B cell (primary cell): ENCODE measurements at regions not wholly inside any gene's neighbourhood (a gene's known extent, or its start where the extent isn't known, plus 50 kb on each side); places are given as distances from the start of the nearest gene placed in this dataset.

Experiments used
- ATAC-seq: fragments of 200-7000 bp; cut with Tn5 transposase; one replicate; pipeline ENCODE4 v1.10.0; 2021; ENCODE audit warnings: low read depth, mild to moderate bottlenecking, moderate number of reproducible peaks, moderate library complexity
- CTCF ChIA-PET: fragments of 350-600 bp; sonication (Branson Sonifier 250); formaldehyde crosslinking; loops from one replicate; lab custom pipeline; 2021; ENCODE audit warnings: antibody characterized with exemption, inconsistent platforms; lab: Charles Lee
- POLR2A ChIA-PET: fragments of 350-600 bp; sonication (Branson Sonifier 250); formaldehyde crosslinking; loops from one replicate; lab custom pipeline; 2021; ENCODE audit warnings: antibody characterized with exemption; lab: Charles Lee
- DNase-seq: peaks from one replicate; pipeline ENCODE4 v3.0.0; 2013
- H2AFZ ChIP-seq: 2 replicates; pipeline ENCODE4 v1.6.1; 2012; ENCODE audit warnings: mild to moderate bottlenecking, low read depth, low read length; ENCODE audit not compliant: insufficient read depth, poor library complexity, severe bottlenecking
- H3K27ac ChIP-seq, 2 donors: 1 replicate in 1 of 2; 2 replicates in 1 of 2; pipeline ENCODE4 v1.5.1; 2012 to 2013; ENCODE audit warnings: low read length in 2 of 2, mild to moderate bottlenecking in 2 of 2, moderate library complexity in 1 of 2
- H3K27me3 ChIP-seq, 4 experiments: fragments of 200-600 bp in 1 of 4; sonication (generic) in 1 of 4; replicated peaks in 1 of 4; 1 replicate in 2 of 4; 2 replicates in 2 of 4; pipeline versions ENCODE4 v1.6.1 to v1.7.0; 2013 to 2016; ENCODE audit warnings: low read length in 3 of 4, mild to moderate bottlenecking in 2 of 4, mixed read lengths in 1 of 4, moderate library complexity in 1 of 4; ENCODE audit not compliant: insufficient read depth in 4 of 4, control insufficient read depth in 3 of 4; ENCODE audit errors: control extremely low read depth in 1 of 4
- H3K36me3 ChIP-seq, 2 experiments: replicated peaks in 1 of 2; 1 replicate in 1 of 2; 2 replicates in 1 of 2; pipeline versions ENCODE4 v1.6.1 to v1.7.1; 2013; ENCODE audit warnings: low read length in 1 of 2; ENCODE audit not compliant: insufficient read depth in 2 of 2, control insufficient read depth in 1 of 2; ENCODE audit errors: control extremely low read depth in 1 of 2, extremely low read depth in 1 of 2
- H3K4me1 ChIP-seq, 2 donors: fragments of 200-600 bp in 1 of 2; sonication (generic) in 1 of 2; 1 replicate in 1 of 2; 2 replicates in 1 of 2; pipeline versions ENCODE4 v1.5.1 to v1.6.1; 2013 to 2017; ENCODE audit warnings: low read length in 2 of 2; ENCODE audit not compliant: control insufficient read depth in 2 of 2, insufficient read depth in 2 of 2
- H3K4me2 ChIP-seq: replicated peaks from 2 replicates; pipeline ENCODE3; 2012; ENCODE audit warnings: mild to moderate bottlenecking, low read depth, low read length; ENCODE audit not compliant: poor library complexity, severe bottlenecking
- H3K4me3 ChIP-seq, 5 experiments: fragments of 200-600 bp in 1 of 5; sonication (generic) in 1 of 5; 1 replicate in 3 of 5; 2 replicates in 2 of 5; pipeline versions ENCODE4 v1.5.1 to v1.7.0; 2011 to 2016; ENCODE audit warnings: low read length in 4 of 5, mild to moderate bottlenecking in 4 of 5, low read depth in 2 of 5, control low read depth in 1 of 5, moderate library complexity in 1 of 5; ENCODE audit not compliant: insufficient read depth in 1 of 5; ENCODE audit errors: control extremely low read depth in 1 of 5, extremely low read depth in 1 of 5
- H3K79me2 ChIP-seq: fragments of 200-600 bp; sonication (generic); one replicate; pipeline ENCODE4 v1.6.0; 2016; ENCODE audit warnings: low read length; ENCODE audit not compliant: control insufficient read depth, insufficient read depth
- H3K9ac ChIP-seq: fragments of 200-600 bp; sonication (generic); 2 replicates; pipeline ENCODE4 v1.6.1; 2017; ENCODE audit warnings: mild to moderate bottlenecking, low read length, moderate library complexity
- H3K9me3 ChIP-seq, 3 donors: one replicate each; pipeline versions ENCODE4 v1.6.1 to v1.7.1; 2013; ENCODE audit warnings: low read length in 2 of 3; ENCODE audit not compliant: control insufficient read depth in 2 of 3, insufficient read depth in 1 of 3; ENCODE audit errors: control extremely low read depth in 1 of 3
- H4K20me1 ChIP-seq: 2 replicates; pipeline ENCODE4 v1.6.0; 2012; ENCODE audit warnings: mild to moderate bottlenecking, low read length; ENCODE audit not compliant: insufficient read depth, control insufficient read depth, poor library complexity, severe bottlenecking
- H3K27ac Mint-ChIP-seq: one replicate; pipeline ENCODE4 v1.8.0; 2021; ENCODE audit warnings: mixed read lengths
- H3K27me3 Mint-ChIP-seq: one replicate; pipeline ENCODE4 v1.8.0; 2021; ENCODE audit warnings: mixed read lengths
- H3K4me1 Mint-ChIP-seq: one replicate; pipeline ENCODE4 v1.8.0; 2021; ENCODE audit warnings: mixed read lengths
- H3K4me3 Mint-ChIP-seq: one replicate; pipeline ENCODE4 v1.8.0; 2021; ENCODE audit warnings: mixed read lengths
- H3K9me3 Mint-ChIP-seq: one replicate; pipeline ENCODE4 v1.8.0; 2022; ENCODE audit warnings: mixed read lengths; ENCODE audit not compliant: insufficient read depth
- CTCF ChIP-seq: fragments of 200-600 bp; IDR thresholded peaks from one replicate; pipeline ENCODE4 v1.8.0; 2022; ENCODE audit warnings: antibody characterized with exemption, mild to moderate bottlenecking
- EZH2 ChIP-seq: IDR thresholded peaks from 2 replicates; pipeline ENCODE4 v1.6.1; 2012; ENCODE audit warnings: borderline replicate concordance, low read depth, mild to moderate bottlenecking, moderate library complexity, low read length; ENCODE audit not compliant: insufficient read depth, poor library complexity, severe bottlenecking
- WGBS: methylation state at CpG from one replicate; pipeline ENCODE4 v1.1.5; 2013; ENCODE audit warnings: missing lambda C conversion rate; ENCODE audit not compliant: insufficient coverage; 5-methylcytosine and 5-hydroxymethylcytosine counted together
- intact Hi-C: fragments of 100-400 bp; cut with micrococcal nuclease; formaldehyde crosslinking; loops from one replicate; pipeline ENCODE4 v1.10.0; 2022

- WGBS: no CpG with 5 or more reads among the region's 1 CpG
- Mint-ChIP-seq H3K27ac (no peak overlapping the region), H3K9me3 (no peaks in the 10 kb centered on the region), H3K4me1 (no peaks in the 10 kb centered on the region), H3K4me3 (no peak overlapping the region), H3K27me3 (no peaks in the 10 kb centered on the region)
- Histone ChIP-seq H3K27ac (no peak overlapping the region), H3K4me3 (no peak overlapping the region), H3K4me2 (no peak overlapping the region), H3K9me3 (no peaks in the 10 kb centered on the region), H2AFZ (no peak overlapping the region), H3K36me3 (no peaks in the 10 kb centered on the region), H3K9ac (no peak overlapping the region), H3K79me2 (no peaks in the 10 kb centered on the region), H3K4me1 (no peaks in the 10 kb centered on the region), H3K27me3 (no peaks in the 10 kb centered on the region), H4K20me1 (no peaks in the 10 kb centered on the region)
- DNase-seq (no peak), ATAC-seq (no peak)
- intact Hi-C loops: no loop called here
- TF ChIP-seq EZH2 (no peak), CTCF (no peak)
- ChIA-PET POLR2A (no interaction called here), CTCF (no interaction called here)
Observed at GRCh38 chr6:140044626-140045025, 670.2 kb upstream of the CITED2 start.

- no peak for TF ChIP-seq CTCF
- TF ChIP-seq EZH2: no peak
- no peak overlapping the region for H3K27ac Mint-ChIP-seq
- no CpG with 5 or more reads among the region's 2 CpGs for WGBS
- no peak overlapping the region for H3K9ac ChIP-seq
- H3K9me3 Mint-ChIP-seq: no peaks in the 10 kb centered on the region
- no peak overlapping the region for H3K4me3 ChIP-seq
- H3K9me3 ChIP-seq: no peaks in the 10 kb centered on the region
- H3K36me3 ChIP-seq: no peaks in the 10 kb centered on the region
- no peaks in the 10 kb centered on the region for H3K27me3 ChIP-seq
- H3K4me2 ChIP-seq: no peak overlapping the region
- H3K4me1 Mint-ChIP-seq: no peaks in the 10 kb centered on the region
- DNase-seq (no peak), ATAC-seq (no peak)
- ChIA-PET POLR2A (no interaction called here), CTCF (interaction anchor here (0.6 kb wide), 1 partner anchor 9 kb away, joined by 3 read pairs; no protein-coding TSS in a partner anchor)
- no peaks in the 10 kb centered on the region for H3K79me2 ChIP-seq
- H2AFZ ChIP-seq: no peak overlapping the region
- H3K4me3 Mint-ChIP-seq: no peak overlapping the region
- H4K20me1 ChIP-seq: no peaks in the 10 kb centered on the region
- intact Hi-C loops: no loop called here
- no peaks in the 10 kb centered on the region for H3K4me1 ChIP-seq
- no peaks in the 10 kb centered on the region for H3K27me3 Mint-ChIP-seq
- H3K27ac ChIP-seq: no peak overlapping the region
Observed at GRCh38 chr6:140043762-140044378, 669.4 kb upstream of the CITED2 start.
